ENCODE measurements at regions not wholly inside any gene's neighbourhood (a gene's known extent, or its start where the extent isn't known, plus 50 kb on each side); places are given as distances from the start of the nearest gene placed in this dataset.

DNA sequence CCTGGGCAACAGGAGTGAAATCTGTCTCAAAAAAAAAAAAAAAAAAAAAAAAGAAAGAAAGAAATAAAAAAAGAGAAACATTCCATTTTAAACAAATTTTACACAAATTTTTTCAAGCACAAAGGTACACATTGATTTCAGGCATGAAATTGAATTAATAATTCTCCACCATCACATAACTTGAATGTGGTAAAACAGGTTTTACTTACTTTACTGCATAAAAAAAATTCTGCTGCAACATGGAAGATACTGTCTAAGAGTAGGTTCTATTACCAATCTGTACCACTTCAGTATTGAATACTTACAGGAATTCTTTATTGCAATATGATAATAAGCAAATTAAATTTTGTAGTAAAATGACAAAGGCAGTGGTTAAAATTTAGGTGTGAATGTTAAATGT, 271.6 kb upstream of the ARSJ start:
- TF ChIP-seq POLR2AphosphoS5 (IDR thresholded peaks at IDR 0.05) (no peak), EP300 (IDR thresholded peaks at IDR 0.05) (no peak)

Measured in upper lobe of left lung (tissue), 4 donors.